ENCODE measurements at regions not wholly inside any gene's neighbourhood (a gene's known extent, or its start where the extent isn't known, plus 50 kb on each side); places are given as distances from the start of the nearest gene placed in this dataset.

GRCh38 chr7:10245406-10245805 is 728.3 kb upstream of the PHF14 start:
- Histone ChIP-seq H3K4me2 (ENCODE audit: control insufficient read depth, extremely low read depth, insufficient read depth, low read depth, low read length) (no peak overlapping the region), H3K9me3 (ENCODE audit: control insufficient read depth, low read depth, low read length) (no peaks in the 10 kb centered on the region), H3K4me1 (ENCODE audit: control insufficient read depth, extremely low read depth, insufficient read depth, low read length) (no peaks in the 10 kb centered on the region), H4K20me1 (ENCODE audit: control insufficient read depth, extremely low read depth, insufficient read depth, low read length) (no peaks in the 10 kb centered on the region), H3K27me3 (ENCODE audit: control insufficient read depth, extremely low read depth, insufficient read depth, low read length) (no peaks in the 10 kb centered on the region), H3K9me1 (ENCODE audit: control insufficient read depth, extremely low read depth, insufficient read depth, low read length) (no peaks in the 10 kb centered on the region), H3K36me3 (ENCODE audit: control insufficient read depth in 2 of 2, extremely low read depth in 1 of 2, insufficient read depth in 2 of 2, low read length in 2 of 2) (no peaks in the 10 kb centered on the region), H3K9ac (ENCODE audit: control insufficient read depth, extremely low read depth, insufficient read depth, low read length) (no peak overlapping the region), H2AFZ (ENCODE audit: control insufficient read depth, low read length) (no peak overlapping the region), H3K4me3 (ENCODE audit: control insufficient read depth in 2 of 3, extremely low read depth in 1 of 3, insufficient read depth in 2 of 3, low read depth in 1 of 3, low read length in 3 of 3) (no peak overlapping the region), H3K27ac (ENCODE audit: control insufficient read depth, insufficient read depth, low read length) (no peak overlapping the region), H3K79me2 (ENCODE audit: control insufficient read depth, insufficient read depth, low read length) (no peaks in the 10 kb centered on the region)
- no peak for FAIRE-seq
- TF ChIP-seq CTCF (optimal IDR thresholded peaks at IDR 0.05 in 1 of 3, IDR thresholded peaks at IDR 0.05 in 1 of 3, conservative IDR thresholded peaks at IDR 0.05 in 1 of 3; ENCODE audit: extremely low read depth in 1 of 3, insufficient read depth in 2 of 3, low read length in 3 of 3): no peak
- TF ChIP-seq EZH2 (IDR thresholded peaks at IDR 0.05; ENCODE audit: low read length): no peak
- dilution Hi-C loops (cut with MboI; ENCODE audit: extremely low pct_ligation_motif_present, low sequenced_read_pairs): no loop called here
- no peak for DNase-seq (ENCODE audit: low read depth, low spot score)

GRCh38 chr7:10257438-10257837 is 716.2 kb upstream of the PHF14 start:
- TF ChIP-seq EZH2 (IDR thresholded peaks at IDR 0.05; ENCODE audit: low read length) (no peak), CTCF (optimal IDR thresholded peaks at IDR 0.05 in 1 of 3, IDR thresholded peaks at IDR 0.05 in 1 of 3, conservative IDR thresholded peaks at IDR 0.05 in 1 of 3; ENCODE audit: extremely low read depth in 1 of 3, insufficient read depth in 2 of 3, low read length in 3 of 3) (no peak)
- Histone ChIP-seq H3K4me3 (ENCODE audit: control insufficient read depth in 2 of 3, extremely low read depth in 1 of 3, insufficient read depth in 2 of 3, low read depth in 1 of 3, low read length in 3 of 3) (no peak overlapping the region), H3K27me3 (ENCODE audit: control insufficient read depth, extremely low read depth, insufficient read depth, low read length) (no peaks in the 10 kb centered on the region), H3K4me2 (ENCODE audit: control insufficient read depth, extremely low read depth, insufficient read depth, low read depth, low read length) (no peak overlapping the region), H3K79me2 (ENCODE audit: control insufficient read depth, insufficient read depth, low read length) (no peaks in the 10 kb centered on the region), H3K9me1 (ENCODE audit: control insufficient read depth, extremely low read depth, insufficient read depth, low read length) (no peaks in the 10 kb centered on the region), H3K36me3 (ENCODE audit: control insufficient read depth in 2 of 2, extremely low read depth in 1 of 2, insufficient read depth in 2 of 2, low read length in 2 of 2) (no peaks in the 10 kb centered on the region), H2AFZ (ENCODE audit: control insufficient read depth, low read length) (no peak overlapping the region), H3K9me3 (ENCODE audit: control insufficient read depth, low read depth, low read length) (no peaks in the 10 kb centered on the region), H4K20me1 (ENCODE audit: control insufficient read depth, extremely low read depth, insufficient read depth, low read length) (no peaks in the 10 kb centered on the region), H3K4me1 (ENCODE audit: control insufficient read depth, extremely low read depth, insufficient read depth, low read length) (no peaks in the 10 kb centered on the region), H3K9ac (ENCODE audit: control insufficient read depth, extremely low read depth, insufficient read depth, low read length) (no peak overlapping the region), H3K27ac (ENCODE audit: control insufficient read depth, insufficient read depth, low read length) (no peak overlapping the region)
- FAIRE-seq (no peak), DNase-seq (ENCODE audit: low read depth, low spot score) (no peak)
- dilution Hi-C loops (cut with MboI; ENCODE audit: extremely low pct_ligation_motif_present, low sequenced_read_pairs): no loop called here

All from keratinocyte (primary cell).